HG02763 (cell line): ENCODE measurements at regions not wholly inside any gene's neighbourhood (a gene's known extent, or its start where the extent isn't known, plus 50 kb on each side); places are given as distances from the start of the nearest gene placed in this dataset.
"Not testable (repeated sequence)": the region's sequence is repeated elsewhere in the genome, so short reads cannot be mapped to it uniquely, and the experiment has no call there.

ENCODE experiments used
- ATAC-seq: cut with Tn5 transposase; IDR thresholded peaks from one replicate; pipeline ENCODE4 v1.9.1; 2021; ENCODE audit warnings: mild to moderate bottlenecking, moderate library complexity; ENCODE audit not compliant: unreplicated experiment

- ATAC-seq = no peak
These were observed 140.1 kb upstream of the ATP2B1 start for GRCh38 chr12:89848732-89849131.

- ATAC-seq = no peak
These were observed 137.9 kb upstream of the ATP2B1 start for GRCh38 chr12:89846473-89847055.

DNA sequence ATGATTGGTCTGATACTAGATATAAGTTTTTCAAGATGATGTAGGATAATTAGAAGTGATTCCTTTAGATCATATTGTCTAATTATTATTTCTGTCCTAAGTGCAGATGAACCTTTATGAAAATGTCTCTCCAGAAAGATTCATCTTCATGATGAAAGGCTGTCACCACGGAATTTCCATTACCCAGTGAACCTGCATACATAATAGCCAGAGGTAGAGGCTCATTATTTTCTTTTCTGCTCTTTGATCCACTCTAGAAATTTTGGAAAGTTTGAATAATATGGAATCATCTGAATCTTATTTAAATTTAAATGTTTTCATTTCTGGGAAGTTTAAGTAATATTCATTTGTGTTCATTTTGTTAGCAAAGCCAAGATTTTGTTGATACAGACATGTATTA, 137.1 kb upstream of the ATP2B1 start:
- ATAC-seq = no peak

DNA sequence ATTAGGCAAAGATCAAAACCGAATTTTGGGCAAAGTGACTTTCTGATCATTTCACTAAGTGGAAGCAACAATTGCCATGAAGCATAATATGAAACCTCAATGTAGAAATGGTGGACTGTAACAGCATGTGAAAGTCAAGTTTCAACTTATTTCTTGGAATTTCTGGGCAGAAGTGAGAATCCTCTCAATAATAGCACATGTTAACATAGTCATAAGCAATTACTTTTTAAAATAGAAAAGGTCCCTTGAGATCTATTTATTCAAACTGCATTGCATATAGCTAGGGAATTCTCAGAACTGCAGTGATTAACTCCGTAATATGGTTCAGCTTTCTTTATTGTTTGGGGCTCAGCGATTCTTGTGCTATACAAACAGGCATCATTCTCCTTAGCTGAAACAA, 136.7 kb upstream of the ATP2B1 start:
- ATAC-seq = no peak

DNA sequence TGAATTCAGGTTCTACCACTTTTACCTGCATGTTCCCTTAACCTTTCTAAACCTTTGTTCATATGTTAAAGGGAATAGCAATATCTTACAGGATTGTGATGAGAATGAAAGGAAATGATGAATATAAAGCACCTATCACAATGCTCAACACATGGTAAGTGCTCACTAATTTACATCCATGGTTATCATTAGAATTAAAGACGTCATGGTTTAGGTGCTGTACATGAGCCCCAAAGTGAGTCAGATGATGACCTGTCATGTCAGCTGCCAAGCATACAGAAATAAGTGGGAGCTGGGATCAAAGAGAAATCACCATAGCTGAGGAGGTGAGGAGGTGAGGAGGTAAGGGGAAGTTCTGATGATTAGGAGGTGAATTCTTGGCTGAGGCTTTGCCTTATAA, 135.9 kb upstream of the ATP2B1 start:
- ATAC-seq = no peak

DNA sequence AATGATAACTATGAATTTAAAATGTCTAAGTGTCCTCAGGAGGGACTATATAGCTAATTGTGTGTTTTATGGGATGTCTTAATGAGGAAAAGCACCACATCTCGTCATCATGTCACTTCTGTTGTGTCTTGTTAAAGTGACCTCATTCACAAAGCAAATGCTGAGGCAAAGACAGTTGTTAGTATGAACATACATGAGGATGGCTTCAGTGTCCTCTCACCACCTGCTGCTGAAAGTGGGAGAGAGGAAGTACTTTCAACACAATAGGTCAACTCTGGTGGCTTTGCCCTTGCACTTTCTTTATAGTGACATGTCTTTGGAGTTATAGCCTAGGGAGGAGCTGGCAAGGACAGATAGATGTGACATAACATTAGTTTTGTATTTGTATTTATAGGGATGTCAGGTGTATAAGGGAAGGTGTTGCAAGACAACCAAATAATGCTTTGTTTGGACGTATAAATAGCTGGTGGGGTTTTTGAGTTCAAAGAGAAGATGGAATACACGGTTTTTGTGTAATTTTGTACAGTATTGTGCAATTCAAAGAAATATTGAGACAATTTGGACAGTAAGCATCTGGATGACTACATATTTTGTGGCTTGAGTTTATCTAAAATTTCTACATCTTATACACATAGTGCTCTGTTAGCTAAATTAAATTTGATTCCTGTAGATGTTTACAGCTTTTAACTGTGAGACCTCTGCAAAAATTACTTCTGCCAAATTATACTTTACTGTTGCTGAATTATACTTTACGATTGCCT, 131.7 kb upstream of the ATP2B1 start:
- ATAC-seq = no peak

DNA sequence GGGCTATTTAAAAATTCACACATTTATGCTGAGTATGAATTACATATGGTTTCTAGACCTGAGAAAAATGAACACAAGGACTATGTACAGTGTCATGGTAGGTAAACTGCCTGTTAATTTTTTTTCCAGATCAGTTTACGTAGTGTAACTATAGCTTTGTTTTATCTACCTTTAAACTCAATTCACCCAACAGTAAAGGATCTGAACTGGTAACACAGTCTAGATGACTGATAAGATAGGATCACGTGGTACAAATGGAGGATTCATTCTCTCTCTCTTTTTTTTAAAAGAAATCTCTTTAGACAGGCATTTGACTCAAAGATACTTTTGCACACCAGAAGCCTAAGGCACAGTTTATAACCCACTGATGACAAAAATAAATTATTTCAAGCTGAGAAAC, 130.8 kb upstream of the ATP2B1 start:
- no peak for ATAC-seq

DNA sequence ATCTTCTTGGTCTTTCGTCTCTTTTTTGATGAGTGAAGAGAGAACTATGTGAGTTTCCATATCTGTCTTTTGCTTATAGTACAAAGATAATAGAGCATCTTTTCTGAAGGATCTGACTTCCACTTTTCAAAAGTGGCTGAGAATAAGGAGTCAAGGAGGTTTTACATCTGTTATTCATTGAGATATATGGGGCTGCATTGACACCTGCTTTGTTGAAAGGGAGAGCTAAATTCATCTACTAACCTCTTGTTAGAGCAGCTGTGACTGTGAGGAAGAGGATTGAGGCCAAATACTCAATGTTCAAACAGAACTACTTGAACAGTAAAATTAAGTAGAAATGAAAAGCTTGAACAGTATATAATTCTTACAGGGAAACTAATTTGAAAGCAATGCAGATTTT, 130.2 kb upstream of the ATP2B1 start:
- ATAC-seq = no peak

DNA sequence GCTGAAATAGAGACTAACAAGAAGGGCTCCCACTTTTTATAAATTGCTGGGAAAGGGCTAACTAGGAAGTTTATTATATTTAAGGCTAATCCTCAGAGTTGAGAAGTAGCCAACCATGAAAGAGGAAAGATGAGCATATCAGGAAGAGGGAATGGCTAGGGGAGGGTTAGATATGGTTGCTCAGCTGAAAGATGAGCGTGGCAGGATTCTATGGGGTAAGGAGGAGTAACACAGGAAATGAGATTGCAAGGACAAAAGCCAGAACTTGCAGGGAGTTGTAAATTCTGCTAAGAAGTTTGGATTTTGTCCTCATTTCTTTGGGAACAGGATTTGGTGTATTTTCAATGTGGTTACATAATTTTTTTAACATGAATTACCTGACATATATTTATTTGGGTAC, 127.4 kb upstream of the ATP2B1 start:
- ATAC-seq = no peak

DNA sequence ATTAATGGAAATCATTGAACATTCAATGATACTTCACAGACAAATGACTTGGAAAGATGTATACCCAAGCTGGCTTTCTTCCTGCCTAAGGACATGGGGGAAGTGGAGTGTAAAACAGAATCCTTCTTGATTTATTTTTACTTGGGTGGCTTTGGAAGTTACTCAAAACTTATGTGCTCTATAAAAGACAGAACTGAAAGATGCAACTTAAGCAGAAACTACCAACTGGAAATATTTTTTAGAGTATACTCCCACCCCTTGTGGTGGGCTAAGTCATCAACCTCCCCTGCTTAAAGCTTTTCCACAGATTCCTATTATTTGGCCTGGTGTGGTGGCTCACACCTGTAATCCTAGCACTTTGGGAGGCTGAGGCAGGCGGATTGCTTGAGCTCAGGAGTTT, 126.0 kb upstream of the ATP2B1 start:
- ATAC-seq = no peak

DNA sequence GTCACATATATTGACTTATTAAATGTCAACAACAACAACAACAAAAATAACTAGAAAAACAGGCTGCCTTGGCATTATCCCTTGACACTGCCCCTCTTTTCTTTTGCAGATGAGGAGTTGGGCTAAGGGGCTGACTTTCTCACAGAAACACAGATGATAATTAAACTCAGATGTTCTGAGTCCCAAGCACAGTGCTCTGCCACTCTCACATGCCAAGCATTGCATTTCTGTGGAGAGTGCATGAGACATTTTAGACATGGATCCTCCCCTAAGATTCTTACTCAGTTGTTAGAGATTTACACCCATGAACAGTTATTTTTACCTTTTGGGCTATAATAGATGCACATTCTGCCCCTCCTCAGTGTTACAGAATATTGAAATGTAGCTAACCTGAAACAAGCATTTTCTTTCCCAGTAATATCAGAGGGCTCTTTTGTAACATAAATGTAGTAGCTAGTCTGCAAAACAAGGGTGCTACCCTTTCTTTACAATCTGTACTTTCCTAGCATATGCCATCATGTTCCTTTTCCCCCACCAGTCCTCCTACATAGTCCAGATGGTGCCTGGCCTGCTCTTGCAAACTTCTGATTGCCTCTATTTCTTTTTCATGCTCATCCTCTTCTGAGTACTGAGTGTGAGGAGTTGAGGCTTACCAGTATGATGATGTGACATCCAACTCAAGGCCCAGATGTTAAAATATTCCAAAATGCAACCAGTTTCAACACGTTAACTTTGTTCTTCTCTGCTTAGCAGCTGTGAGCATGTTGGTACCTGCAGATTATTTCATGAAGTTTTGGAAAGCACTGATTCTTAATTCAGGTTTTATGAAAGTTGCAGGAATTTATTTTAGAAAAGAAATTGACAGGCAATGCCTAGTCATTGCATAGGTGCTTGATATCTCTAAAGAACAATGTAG, 125.0 kb upstream of the ATP2B1 start:
- no peak for ATAC-seq

DNA sequence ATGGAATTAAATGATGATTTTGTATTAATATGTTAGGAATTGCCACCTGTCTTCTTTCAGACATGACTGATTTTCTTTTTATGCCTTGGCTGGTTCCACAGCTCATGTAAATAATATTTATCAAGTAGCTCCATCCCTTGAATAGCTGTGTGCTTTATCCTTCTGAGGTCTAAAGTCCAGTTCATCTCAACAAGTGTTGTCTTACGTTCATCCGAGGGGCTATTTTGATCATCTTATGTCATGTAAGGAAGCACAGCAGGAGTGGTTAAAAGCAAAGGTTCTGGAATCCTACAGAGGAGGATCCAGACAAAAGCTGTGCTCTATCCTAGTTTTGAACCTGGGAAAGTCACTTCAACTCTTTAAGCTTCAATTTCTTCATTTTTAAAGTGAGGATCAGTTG, 123.7 kb upstream of the ATP2B1 start:
- ATAC-seq = no peak

DNA sequence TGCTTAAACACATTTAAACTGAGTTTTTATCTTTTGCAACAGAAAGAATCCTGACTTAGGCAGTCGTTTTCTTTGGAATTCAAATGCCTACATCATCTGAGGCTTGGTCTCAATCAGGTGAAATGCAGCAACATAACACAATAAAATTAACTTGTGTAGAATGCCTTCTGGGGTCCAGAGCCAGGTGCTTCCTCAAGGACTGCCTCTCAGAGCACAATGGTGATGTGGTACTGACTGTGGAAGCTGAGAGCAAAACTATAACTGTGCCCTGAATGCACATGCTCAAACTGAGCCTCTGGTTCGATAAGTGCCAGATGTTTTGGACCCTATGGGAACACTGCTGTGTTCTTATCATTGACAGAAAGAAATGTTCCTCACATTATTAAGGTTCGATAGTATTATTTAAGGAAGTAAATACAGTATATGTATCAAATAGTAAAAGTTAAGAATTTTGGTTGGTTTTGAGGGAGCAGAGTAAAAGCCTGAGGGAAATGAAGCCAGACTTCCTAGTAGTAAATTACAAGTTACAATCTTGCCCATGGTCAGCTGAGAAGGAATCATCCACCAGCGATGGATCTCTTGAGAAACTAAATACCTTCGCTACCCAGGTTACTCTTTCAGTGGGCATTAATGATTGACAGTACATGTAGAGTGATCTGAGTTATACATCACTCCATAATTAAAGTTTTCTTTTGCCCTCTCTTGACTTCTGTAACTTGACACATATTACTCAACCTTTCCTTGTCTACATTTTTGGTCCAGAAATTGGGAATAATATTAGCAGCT, 122.9 kb upstream of the ATP2B1 start:
- no peak for ATAC-seq

GRCh38 chr12:89829434-89829975, 120.9 kb upstream of the ATP2B1 start:
- no peak for ATAC-seq

DNA sequence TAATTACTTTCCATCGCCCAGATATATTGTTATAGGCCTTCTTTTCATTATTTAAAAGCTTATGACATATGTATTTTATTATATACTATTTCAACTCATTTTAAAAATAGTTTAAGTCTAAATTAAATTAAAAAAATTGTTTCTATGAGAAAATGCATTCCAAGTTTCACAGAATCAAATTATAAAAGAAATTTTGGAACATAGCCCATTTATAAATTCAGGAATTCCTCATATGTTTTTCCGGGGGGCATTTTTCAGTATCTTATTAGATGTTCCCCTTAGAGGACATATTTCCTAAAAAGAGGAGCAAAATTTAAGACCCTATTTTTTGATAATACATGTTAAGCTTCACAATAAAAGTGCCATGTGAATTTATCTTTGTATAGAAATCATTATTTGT, 119.9 kb upstream of the ATP2B1 start:
- ATAC-seq = no peak

GRCh38 chr12:89827592-89827991, 119.0 kb upstream of the ATP2B1 start:
- ATAC-seq = no peak

DNA sequence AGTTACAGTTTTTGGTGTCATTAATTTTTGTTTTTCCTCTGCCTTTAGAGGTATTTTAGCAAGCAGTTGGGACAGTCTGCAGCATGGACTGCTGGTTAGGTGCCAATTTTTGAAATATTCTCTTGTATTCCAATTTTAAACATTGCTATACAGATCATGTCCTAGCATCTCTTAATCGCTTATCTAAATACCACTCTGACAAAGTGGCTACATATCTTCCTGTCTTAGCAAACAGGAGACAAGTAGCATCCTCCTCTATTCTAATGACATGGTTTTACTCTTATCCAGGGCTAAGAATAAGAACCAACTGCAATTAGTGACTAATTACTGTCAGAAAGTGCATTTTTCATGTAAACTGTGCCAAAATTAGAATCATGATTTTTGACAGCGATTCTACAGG, 117.8 kb upstream of the ATP2B1 start:
- no peak for ATAC-seq

GRCh38 chr12:89825591-89826449, 117.2 kb upstream of the ATP2B1 start:
- no peak for ATAC-seq

GRCh38 chr12:89824822-89825221, 116.2 kb upstream of the ATP2B1 start:
- ATAC-seq = no peak

DNA sequence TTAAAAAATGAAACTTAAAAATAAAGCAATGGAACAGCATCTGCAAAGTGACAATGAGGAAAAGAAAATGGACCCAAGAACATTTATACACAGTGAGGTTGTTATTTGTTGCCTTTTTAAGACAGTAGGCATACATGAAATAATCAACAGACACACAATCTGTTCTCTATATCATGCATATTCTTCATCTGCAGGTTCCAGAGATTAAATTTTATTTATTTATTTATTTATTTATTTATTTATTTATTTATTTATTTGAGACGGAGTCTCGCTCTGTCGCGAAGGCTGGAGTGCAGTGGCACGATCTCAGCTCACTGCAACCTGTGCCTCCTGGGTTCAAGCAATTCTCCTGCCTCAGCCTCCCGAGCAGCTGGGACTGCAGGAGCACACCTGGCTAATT, 114.4 kb upstream of the ATP2B1 start:
- ATAC-seq = not testable (repeated sequence)
